Ammon's horn (tissue), 1 donor: ENCODE measurements at regions not wholly inside any gene's neighbourhood (a gene's known extent, or its start where the extent isn't known, plus 50 kb on each side); places are given as distances from the start of the nearest gene placed in this dataset.

Experiments
- DNase-seq: peaks from one replicate; pipeline ENCODE4 v3.0.0-alpha.2; 2016; ENCODE audit warnings: low spot score

DNA sequence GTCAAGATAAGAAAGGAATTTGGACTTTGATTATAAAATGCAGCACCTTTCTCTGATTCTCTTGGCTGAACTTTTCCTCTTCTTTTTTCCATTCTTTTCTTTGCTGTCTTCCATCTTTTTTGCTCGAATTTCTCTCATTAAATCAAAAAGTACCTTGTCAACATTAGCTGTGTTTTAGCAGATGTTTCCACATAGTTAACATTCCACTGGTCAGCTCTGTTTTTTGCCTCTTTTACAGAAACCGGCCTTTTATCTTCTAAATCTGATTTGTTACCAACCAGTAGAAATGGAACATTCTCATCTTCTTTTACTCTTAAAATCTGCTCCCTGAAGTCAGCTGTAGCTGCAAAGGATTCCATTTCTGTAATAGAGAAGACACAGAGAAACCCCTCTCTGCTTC, 71.1 kb upstream of the SYT1 start:
- DNase-seq, result no peak

DNA sequence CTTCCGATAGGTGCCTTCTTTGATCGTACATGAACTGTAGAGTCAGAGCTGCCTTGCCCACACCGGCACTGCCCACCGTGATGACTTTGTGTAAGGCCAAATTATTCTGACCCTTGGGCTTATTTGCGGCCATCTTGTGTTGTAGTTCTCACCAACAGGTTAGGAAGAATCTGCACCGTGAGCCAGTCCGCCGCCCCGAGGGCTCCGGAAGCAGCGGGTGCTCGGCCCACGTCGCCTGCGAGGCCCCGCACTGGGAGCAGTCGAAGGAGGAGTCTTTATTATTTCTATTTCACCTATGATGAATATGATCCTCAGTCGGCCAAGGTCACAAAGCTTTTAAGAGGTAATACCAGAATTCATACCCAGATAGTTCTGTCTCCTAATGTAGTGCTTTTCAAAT, 70.6 kb upstream of the SYT1 start:
- no peak for DNase-seq

- no peak for DNase-seq
Measured at GRCh38 chr12:78795934-78796445, 68.6 kb upstream of the SYT1 start.

GRCh38 chr12:78797196-78797931, 67.2 kb upstream of the SYT1 start:
- DNase-seq, result no peak

DNA sequence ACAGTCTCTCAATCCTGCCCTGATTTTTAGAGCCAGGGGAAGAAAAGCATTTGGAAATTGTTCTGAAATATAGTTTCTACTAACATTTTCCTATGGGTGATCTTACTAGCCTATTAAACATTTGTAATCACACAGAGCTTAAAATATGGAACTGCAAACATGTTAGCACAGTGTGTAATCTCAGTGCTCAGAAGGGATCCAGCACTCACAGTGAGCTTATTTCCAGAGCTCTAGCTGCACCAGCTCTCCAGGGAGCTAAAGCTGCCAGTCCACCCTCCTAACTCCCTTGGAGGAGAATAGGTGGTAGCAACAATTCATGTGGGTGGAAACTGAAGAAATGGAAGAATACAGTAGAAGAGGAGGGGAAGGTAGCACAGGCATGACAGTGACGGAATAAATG, 64.9 kb upstream of the SYT1 start:
- peak; percentile 15 for DNase-seq

DNA sequence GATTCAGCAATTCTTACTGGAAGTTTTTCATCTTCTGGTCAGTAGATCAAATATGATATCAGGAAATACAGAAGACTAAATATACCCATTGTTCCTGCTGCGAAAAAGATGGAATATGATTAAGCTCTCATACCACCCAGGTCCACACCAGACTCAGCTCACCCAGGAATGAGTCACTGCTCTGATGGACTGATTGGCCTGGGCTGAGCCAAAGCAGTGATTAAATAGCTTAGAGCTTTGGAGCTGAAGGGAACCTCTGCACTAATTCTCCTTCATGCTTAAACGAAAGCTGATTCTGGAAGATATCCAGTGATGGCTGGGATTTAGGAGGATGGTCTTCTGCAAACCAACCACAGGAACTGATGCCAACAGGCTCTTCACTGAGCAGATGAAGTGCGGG, 62.0 kb upstream of the SYT1 start:
- no peak for DNase-seq

DNA sequence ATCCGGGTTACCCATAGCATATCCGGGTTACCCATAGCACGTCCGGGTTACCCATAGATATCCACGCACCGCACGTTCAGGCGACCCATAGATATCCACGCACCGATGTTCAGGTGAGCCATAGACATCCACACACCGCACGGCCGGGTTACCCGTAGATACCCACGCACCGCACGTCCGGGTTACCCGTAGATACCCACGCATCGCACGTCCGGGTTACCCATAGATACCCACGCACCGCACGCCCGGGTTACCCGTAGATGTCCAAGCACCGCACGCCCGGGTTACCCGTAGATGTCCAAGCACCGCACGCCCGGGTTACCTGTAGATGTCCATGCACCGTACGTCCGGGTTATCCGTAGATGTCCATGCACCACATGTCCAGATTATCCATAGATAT, 60.3 kb upstream of the SYT1 start:
- no peak for DNase-seq
